ENCODE measurements at regions not wholly inside any gene's neighbourhood (a gene's known extent, or its start where the extent isn't known, plus 50 kb on each side); places are given as distances from the start of the nearest gene placed in this dataset.

GRCh38 chr1:214854126-214854875 lies 228.2 kb upstream of the KCNK2 start:
- H3K9ac ChIP-seq (ENCODE audit: low read depth, low read length): no peak overlapping the region
- WGBS, 2 experiments (ENCODE audit: extremely low coverage in 2 of 2, insufficient read length in 1 of 2): no CpG with 5 or more reads among the region's 1 CpG
- H3K4me2 ChIP-seq (ENCODE audit: low read depth, low read length): peak overlapping the region; percentile 48; the same call in 1 of the 2 replicates
- ChIA-PET CTCF (interaction anchor here (0.6 to 1.2 kb wide), 4 partner anchors 45 to 292 kb away, joined by 3 to 4 read pairs (median 4); no protein-coding TSS in a partner anchor), POLR2A (ENCODE audit: unreplicated experiment) (interaction anchor here (0.6 kb wide), 1 partner anchor 100 kb away, joined by 8 read pairs; no protein-coding TSS in a partner anchor)
- H2BK20ac ChIP-seq (ENCODE audit: low read depth, low read length): peak overlapping the region; percentile 86
- dilution Hi-C loops (cut with HindIII; ENCODE audit: low sequenced_read_pairs, unreplicated experiment): no loop called here
- peak overlapping the region; percentile 71; the same call in 1 of the 2 replicates for H2BK120ac ChIP-seq (ENCODE audit: low read depth, low read length)
- no peaks in the 10 kb centered on the region for H4K20me1 ChIP-seq (ENCODE audit: insufficient read depth, low read length)
- H3K4me1 ChIP-seq (ENCODE audit: control insufficient read depth, insufficient read depth, low read length): peaks cover 2% of the 10 kb centered on the region
- 0 out of 2 replicates have a peak, but pooled peaks have one; percentile 17 for ATAC-seq (ENCODE audit: low read depth)
- no peak overlapping the region for H4K91ac ChIP-seq (ENCODE audit: insufficient read depth, low read depth, low read length)
- H3K36me3 ChIP-seq (ENCODE audit: control insufficient read depth, insufficient read depth, low read length): no peaks in the 10 kb centered on the region
- peaks cover 10% of the 10 kb centered on the region; the same call in 1 of the 2 replicates for H3K9me3 ChIP-seq (ENCODE audit: control insufficient read depth, insufficient read depth, low read length)
- H4K8ac ChIP-seq (ENCODE audit: low read depth in 2 of 2, low read length in 2 of 2): peak overlapping the region in 1 of 2 experiments; percentile 81; a peak in 2 of 4 replicates
- no peaks in the 10 kb centered on the region for H3K79me1 ChIP-seq (ENCODE audit: low read depth in 1 of 2, low read length in 2 of 2)
- H3K9me1 ChIP-seq (ENCODE audit: insufficient read depth, low read length): no peaks in the 10 kb centered on the region; the same call in 1 of the 2 replicates
- H3K56ac ChIP-seq (ENCODE audit: extremely low read depth, insufficient read depth, low read length): no peak overlapping the region
- H3K18ac ChIP-seq (ENCODE audit: low read depth, low read length): peak overlapping the region; percentile 69; the same call in 1 of the 2 replicates
- H3K4me3 ChIP-seq (ENCODE audit: insufficient read depth, low read depth, low read length): no peak overlapping the region
- H2BK15ac ChIP-seq (ENCODE audit: low read depth, low read length): 0 out of 3 replicates have a peak overlapping the region, but pooled peaks have one; percentile 40
- peak; percentile 46 for DNase-seq
- TF ChIP-seq CTCF (conservative IDR thresholded peaks at IDR 0.05; ENCODE audit: low read depth, low read length): no peak
- no peak for TF ChIP-seq BHLHE40 (IDR thresholded peaks at IDR 0.05; ENCODE audit: low read depth, low read length)
- TF ChIP-seq USF2 (IDR thresholded peaks at IDR 0.05; ENCODE audit: low read depth, low read length): no peak
- no peak for TF ChIP-seq SMC3 (IDR thresholded peaks at IDR 0.05; ENCODE audit: low read depth, low read length)
- TF ChIP-seq ELK1 (IDR thresholded peaks at IDR 0.05; ENCODE audit: borderline replicate concordance, low read depth, low read length): no peak
- TF ChIP-seq RAD21 (IDR thresholded peaks at IDR 0.05; ENCODE audit: low read length): no peak
- no peak overlapping the region for H2AK9ac ChIP-seq (replicated peaks; ENCODE audit: low read depth, low read length, poor library complexity)
- peak overlapping the region; percentile 81 for H3K14ac ChIP-seq (replicated peaks; ENCODE audit: low read depth, low read length)
- peak overlapping the region; percentile 49 for H2BK5ac ChIP-seq (ENCODE audit: low read depth, low read length, poor library complexity, severe bottlenecking)
- H3K23ac ChIP-seq (ENCODE audit: low read depth, low read length): peak overlapping the region; percentile 22; the same call in 1 of the 2 replicates
- no peaks in the 10 kb centered on the region; the same call in 1 of the 2 replicates for H3K27me3 ChIP-seq (ENCODE audit: control insufficient read depth, insufficient read depth, low read length)
- intact Hi-C loops (cut with micrococcal nuclease): no loop called here
- H4K5ac ChIP-seq (ENCODE audit: low read depth, low read length): peak overlapping the region; percentile 22; the same call in 1 of the 2 replicates
- BruUV-seq (replicated peaks): no TSS peak
- peak overlapping the region; percentile 12 for H2AFZ ChIP-seq (replicated peaks; ENCODE audit: low read length, poor library complexity)
- H3K27ac ChIP-seq (ENCODE audit: insufficient read depth, low read length): no peak overlapping the region
- peak overlapping the region; percentile 80 for H2AK5ac ChIP-seq (ENCODE audit: low read depth, low read length)
- peak overlapping the region; percentile 73; the same call in 1 of the 2 replicates for H3K4ac ChIP-seq (ENCODE audit: low read depth, low read length)
- in situ Hi-C loops (cut with MboI; ENCODE audit: low sequenced_read_pairs): no loop called here

Data from IMR-90 (cell line).